ENCODE measurements at regions not wholly inside any gene's neighbourhood (a gene's known extent, or its start where the extent isn't known, plus 50 kb on each side); places are given as distances from the start of the nearest gene placed in this dataset.

- Histone ChIP-seq H3K4me3 (ENCODE audit: low read depth, low read length) (no peak overlapping the region), H3K36me3 (ENCODE audit: insufficient read depth) (no peaks in the 10 kb centered on the region), H3K4me1 (ENCODE audit: insufficient read depth) (no peaks in the 10 kb centered on the region), H3K27ac (ENCODE audit: low read depth) (no peak overlapping the region)
- WGBS, result 74% methylated on average over 5 of the region's 5 CpGs
- DNase-seq (ENCODE audit: extremely low spot score), result no peak
Measured at GRCh38 chr22:22946131-22946530, 58.5 kb downstream of the IGLL5 start.

- no peak overlapping the region for H3K4me3 ChIP-seq (ENCODE audit: low read depth, low read length)
- H3K4me1 ChIP-seq (ENCODE audit: insufficient read depth), result no peaks in the 10 kb centered on the region
- no peak for DNase-seq (ENCODE audit: extremely low spot score)
- H3K36me3 ChIP-seq (ENCODE audit: insufficient read depth), result no peaks in the 10 kb centered on the region
- H3K27ac ChIP-seq (ENCODE audit: low read depth), result no peak overlapping the region
- 71% methylated on average over 10 of the region's 10 CpGs for WGBS
Measured at GRCh38 chr22:22948651-22949571, 61.3 kb downstream of the IGLL5 start.

- no peaks in the 10 kb centered on the region for H3K4me1 ChIP-seq (ENCODE audit: insufficient read depth)
- no peak overlapping the region for H3K4me3 ChIP-seq (ENCODE audit: low read depth, low read length)
- no peak for DNase-seq (ENCODE audit: extremely low spot score)
- H3K36me3 ChIP-seq (ENCODE audit: insufficient read depth), result no peaks in the 10 kb centered on the region
- 96% methylated on average over 1 of the region's 1 CpG for WGBS
- H3K27ac ChIP-seq (ENCODE audit: low read depth), result no peak overlapping the region
Measured at GRCh38 chr22:22949953-22950352, 62.3 kb downstream of the IGLL5 start.

GRCh38 chr22:22951035-22951434 is 63.4 kb downstream of the IGLL5 start:
- no peak for DNase-seq (ENCODE audit: extremely low spot score)

GRCh38 chr22:22952531-22953280 is 65.1 kb downstream of the IGLL5 start:
- Histone ChIP-seq H3K4me3 (ENCODE audit: low read depth, low read length) (no peak overlapping the region), H3K27ac (ENCODE audit: low read depth) (no peak overlapping the region), H3K36me3 (ENCODE audit: insufficient read depth) (no peaks in the 10 kb centered on the region), H3K4me1 (ENCODE audit: insufficient read depth) (no peaks in the 10 kb centered on the region)
- 78% methylated on average over 6 of the region's 6 CpGs for WGBS
- DNase-seq (ENCODE audit: extremely low spot score), result no peak

More at GRCh38 chr22:22951035-22951434, 63.4 kb downstream of the IGLL5 start:
- Histone ChIP-seq H3K36me3 (ENCODE audit: insufficient read depth) (no peaks in the 10 kb centered on the region), H3K27ac (ENCODE audit: low read depth) (no peak overlapping the region), H3K4me3 (ENCODE audit: low read depth, low read length) (no peak overlapping the region), H3K4me1 (ENCODE audit: insufficient read depth) (no peaks in the 10 kb centered on the region)
- 92% methylated on average over 4 of the region's 4 CpGs for WGBS

GRCh38 chr22:22953791-22954190 is 66.2 kb downstream of the IGLL5 start:
- H3K4me3 ChIP-seq (ENCODE audit: low read depth, low read length), result no peak overlapping the region
- DNase-seq (ENCODE audit: extremely low spot score), result no peak
- no peaks in the 10 kb centered on the region for H3K4me1 ChIP-seq (ENCODE audit: insufficient read depth)
- H3K36me3 ChIP-seq (ENCODE audit: insufficient read depth), result no peaks in the 10 kb centered on the region
- no peak overlapping the region for H3K27ac ChIP-seq (ENCODE audit: low read depth)
- 69% methylated on average over 5 of the region's 5 CpGs for WGBS

GRCh38 chr22:22954656-22955055 is 67.0 kb downstream of the IGLL5 start:
- 23% methylated on average over 16 of the region's 16 CpGs for WGBS

GRCh38 chr22:22955276-22955798 is 67.7 kb downstream of the IGLL5 start:
- Histone ChIP-seq H3K36me3 (ENCODE audit: insufficient read depth) (no peaks in the 10 kb centered on the region), H3K27ac (ENCODE audit: low read depth) (no peak overlapping the region), H3K4me3 (ENCODE audit: low read depth, low read length) (no peak overlapping the region), H3K4me1 (ENCODE audit: insufficient read depth) (no peaks in the 10 kb centered on the region)
- no peak for DNase-seq (ENCODE audit: extremely low spot score)
- WGBS, result 47% methylated on average over 5 of the region's 5 CpGs

More at GRCh38 chr22:22954656-22955055, 67.0 kb downstream of the IGLL5 start:
- Histone ChIP-seq H3K4me3 (ENCODE audit: low read depth, low read length) (no peak overlapping the region), H3K36me3 (ENCODE audit: insufficient read depth) (no peaks in the 10 kb centered on the region), H3K27ac (ENCODE audit: low read depth) (no peak overlapping the region), H3K4me1 (ENCODE audit: insufficient read depth) (no peaks in the 10 kb centered on the region)
- DNase-seq (ENCODE audit: extremely low spot score), result no peak

GRCh38 chr22:22955866-22956535 is 68.4 kb downstream of the IGLL5 start:
- 22% methylated on average over 8 of the region's 8 CpGs for WGBS
- no peak overlapping the region for H3K4me3 ChIP-seq (ENCODE audit: low read depth, low read length)
- H3K27ac ChIP-seq (ENCODE audit: low read depth), result no peak overlapping the region
- H3K36me3 ChIP-seq (ENCODE audit: insufficient read depth), result no peaks in the 10 kb centered on the region
- peak; percentile 50 for DNase-seq (ENCODE audit: extremely low spot score)
- H3K4me1 ChIP-seq (ENCODE audit: insufficient read depth), result no peaks in the 10 kb centered on the region

GRCh38 chr22:22957090-22957489 is 69.5 kb downstream of the IGLL5 start:
- Histone ChIP-seq H3K4me1 (ENCODE audit: insufficient read depth) (no peaks in the 10 kb centered on the region), H3K4me3 (ENCODE audit: low read depth, low read length) (no peak overlapping the region), H3K36me3 (ENCODE audit: insufficient read depth) (no peaks in the 10 kb centered on the region), H3K27ac (ENCODE audit: low read depth) (no peak overlapping the region)
- no peak for DNase-seq (ENCODE audit: extremely low spot score)
- WGBS, result 73% methylated on average over 5 of the region's 5 CpGs

- DNase-seq (ENCODE audit: extremely low spot score), result no peak
- Histone ChIP-seq H3K4me1 (ENCODE audit: insufficient read depth) (no peaks in the 10 kb centered on the region), H3K4me3 (ENCODE audit: low read depth, low read length) (no peak overlapping the region), H3K27ac (ENCODE audit: low read depth) (no peak overlapping the region), H3K36me3 (ENCODE audit: insufficient read depth) (no peaks in the 10 kb centered on the region)
- WGBS, result 59% methylated on average over 7 of the region's 7 CpGs
Measured at GRCh38 chr22:22958621-22959020, 71.0 kb downstream of the IGLL5 start.

GRCh38 chr22:22959147-22959827 is 71.7 kb downstream of the IGLL5 start:
- Histone ChIP-seq H3K36me3 (ENCODE audit: insufficient read depth) (no peaks in the 10 kb centered on the region), H3K27ac (ENCODE audit: low read depth) (no peak overlapping the region), H3K4me1 (ENCODE audit: insufficient read depth) (no peaks in the 10 kb centered on the region), H3K4me3 (ENCODE audit: low read depth, low read length) (no peak overlapping the region)
- peak; percentile 63 for DNase-seq (ENCODE audit: extremely low spot score)
- WGBS, result 22% methylated on average over 9 of the region's 9 CpGs

- 60% methylated on average over 1 of the region's 1 CpG for WGBS
- H3K4me3 ChIP-seq (ENCODE audit: low read depth, low read length), result no peak overlapping the region
- DNase-seq (ENCODE audit: extremely low spot score), result no peak
Measured at GRCh38 chr22:22960307-22960706, 72.7 kb downstream of the IGLL5 start.

More at GRCh38 chr22:22960307-22960706, 72.7 kb downstream of the IGLL5 start:
- H3K27ac ChIP-seq (ENCODE audit: low read depth), result no peak overlapping the region
- no peaks in the 10 kb centered on the region for H3K36me3 ChIP-seq (ENCODE audit: insufficient read depth)
- H3K4me1 ChIP-seq (ENCODE audit: insufficient read depth), result no peaks in the 10 kb centered on the region

Measured in urinary bladder (tissue), 3 donors.